ENCODE measurements at regions not wholly inside any gene's neighbourhood (a gene's known extent, or its start where the extent isn't known, plus 50 kb on each side); places are given as distances from the start of the nearest gene placed in this dataset.

DNA sequence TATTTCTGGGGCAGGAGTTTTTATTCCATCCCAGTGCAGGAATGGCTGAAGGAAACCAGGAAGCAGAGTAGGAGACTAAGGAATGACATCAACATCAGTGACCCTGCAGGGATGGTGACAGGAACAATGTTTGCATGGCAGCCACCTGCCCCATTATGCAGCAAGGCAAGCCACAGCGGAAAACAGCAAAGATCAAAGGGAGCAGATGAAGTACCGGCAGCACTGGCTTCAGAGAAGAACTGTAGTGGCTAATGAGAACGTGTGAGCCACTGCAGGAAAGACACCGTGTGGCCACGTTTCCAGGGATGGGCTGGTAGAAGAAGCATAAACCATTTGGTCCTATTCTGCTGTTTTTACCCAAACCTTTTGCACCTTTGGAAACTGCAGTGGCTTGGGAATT, 52.9 kb upstream of the TAB2 start:
- H3K4me1 ChIP-seq (ENCODE audit: insufficient read depth, low read length, severe bottlenecking), result no peaks in the 10 kb centered on the region

DNA sequence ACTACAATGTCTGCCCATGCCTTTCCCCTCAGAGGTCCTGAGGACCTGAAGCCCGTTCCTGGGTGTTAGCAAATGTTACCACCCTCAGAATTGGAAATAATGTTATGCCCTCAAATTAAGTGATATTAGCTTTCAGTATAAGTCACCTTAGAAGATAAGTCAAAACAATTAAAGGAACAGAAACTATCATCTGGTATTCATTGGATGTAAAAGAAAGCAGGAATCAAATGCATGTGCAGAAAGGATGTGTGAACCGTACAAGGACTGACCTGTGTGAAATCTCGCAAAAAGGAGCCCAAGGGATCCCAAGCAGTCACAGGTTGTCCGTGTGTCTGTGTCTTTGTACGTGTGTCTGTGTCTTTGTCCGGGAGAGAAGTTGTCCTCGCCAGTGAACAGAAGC, 51.6 kb upstream of the TAB2 start:
- H3K27me3 ChIP-seq (ENCODE audit: insufficient read depth, low read length), result peaks cover 5% of the 10 kb centered on the region; the same call in 1 of the 2 replicates
- H3K9ac ChIP-seq (ENCODE audit: low read length), result no peak overlapping the region
- H3K79me2 ChIP-seq (ENCODE audit: insufficient read depth, low read length), result no peaks in the 10 kb centered on the region
- no peaks in the 10 kb centered on the region for H3K4me1 ChIP-seq (ENCODE audit: insufficient read depth, low read length, severe bottlenecking)
- no peak overlapping the region for H3K4me2 ChIP-seq (ENCODE audit: low read length)
- H3K9me2 ChIP-seq (ENCODE audit: low read depth, low read length), result no peaks in the 10 kb centered on the region
- no peak overlapping the region for H2AFZ ChIP-seq (ENCODE audit: low read length)
- H3K9me3 ChIP-seq (ENCODE audit: low read length), result no peaks in the 10 kb centered on the region
- no peak overlapping the region for H3K27ac ChIP-seq (ENCODE audit: low read depth, low read length, poor library complexity, severe bottlenecking)
- H3K4me3 ChIP-seq (ENCODE audit: low read depth, low read length, poor library complexity, severe bottlenecking), result no peak overlapping the region
- no peaks in the 10 kb centered on the region for H3F3A ChIP-seq (ENCODE audit: insufficient read depth, low read length)
- no peaks in the 10 kb centered on the region for H4K20me1 ChIP-seq (ENCODE audit: insufficient read depth, low read length)
- TF ChIP-seq, protein P1, sequence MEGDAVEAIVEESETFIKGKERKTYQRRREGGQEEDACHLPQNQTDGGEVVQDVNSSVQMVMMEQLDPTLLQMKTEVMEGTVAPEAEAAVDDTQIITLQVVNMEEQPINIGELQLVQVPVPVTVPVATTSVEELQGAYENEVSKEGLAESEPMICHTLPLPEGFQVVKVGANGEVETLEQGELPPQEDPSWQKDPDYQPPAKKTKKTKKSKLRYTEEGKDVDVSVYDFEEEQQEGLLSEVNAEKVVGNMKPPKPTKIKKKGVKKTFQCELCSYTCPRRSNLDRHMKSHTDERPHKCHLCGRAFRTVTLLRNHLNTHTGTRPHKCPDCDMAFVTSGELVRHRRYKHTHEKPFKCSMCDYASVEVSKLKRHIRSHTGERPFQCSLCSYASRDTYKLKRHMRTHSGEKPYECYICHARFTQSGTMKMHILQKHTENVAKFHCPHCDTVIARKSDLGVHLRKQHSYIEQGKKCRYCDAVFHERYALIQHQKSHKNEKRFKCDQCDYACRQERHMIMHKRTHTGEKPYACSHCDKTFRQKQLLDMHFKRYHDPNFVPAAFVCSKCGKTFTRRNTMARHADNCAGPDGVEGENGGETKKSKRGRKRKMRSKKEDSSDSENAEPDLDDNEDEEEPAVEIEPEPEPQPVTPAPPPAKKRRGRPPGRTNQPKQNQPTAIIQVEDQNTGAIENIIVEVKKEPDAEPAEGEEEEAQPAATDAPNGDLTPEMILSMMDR (IDR thresholded peaks at IDR 0.05; ENCODE audit: low read length), result no peak
- no peak for TF ChIP-seq EZH2 (IDR thresholded peaks at IDR 0.05; ENCODE audit: borderline replicate concordance, low read length)
- no peaks in the 10 kb centered on the region for H3K36me3 ChIP-seq (ENCODE audit: insufficient read depth, low read length)

More for the DNA sequence above, 52.9 kb upstream of the TAB2 start:
- no peaks in the 10 kb centered on the region for H3K9me3 ChIP-seq (ENCODE audit: low read length)
- H2AFZ ChIP-seq (ENCODE audit: low read length), result no peak overlapping the region
- H3K27me3 ChIP-seq (ENCODE audit: insufficient read depth, low read length), result peaks cover 10% of the 10 kb centered on the region; the same call in 1 of the 2 replicates
- H3K9ac ChIP-seq (ENCODE audit: low read length), result no peak overlapping the region
- H3K4me2 ChIP-seq (ENCODE audit: low read length), result no peak overlapping the region
- H3F3A ChIP-seq (ENCODE audit: insufficient read depth, low read length), result no peaks in the 10 kb centered on the region
- no peaks in the 10 kb centered on the region for H3K79me2 ChIP-seq (ENCODE audit: insufficient read depth, low read length)
- H3K4me3 ChIP-seq (ENCODE audit: low read depth, low read length, poor library complexity, severe bottlenecking), result no peak overlapping the region
- H3K9me2 ChIP-seq (ENCODE audit: low read depth, low read length), result no peaks in the 10 kb centered on the region
- no peaks in the 10 kb centered on the region for H4K20me1 ChIP-seq (ENCODE audit: insufficient read depth, low read length)
- TF ChIP-seq, protein P1 (IDR thresholded peaks at IDR 0.05; ENCODE audit: low read length), result no peak
- no peak for TF ChIP-seq EZH2 (IDR thresholded peaks at IDR 0.05; ENCODE audit: borderline replicate concordance, low read length)
- no peak overlapping the region for H3K27ac ChIP-seq (ENCODE audit: low read depth, low read length, poor library complexity, severe bottlenecking)
- H3K36me3 ChIP-seq (ENCODE audit: insufficient read depth, low read length), result no peaks in the 10 kb centered on the region

DNA sequence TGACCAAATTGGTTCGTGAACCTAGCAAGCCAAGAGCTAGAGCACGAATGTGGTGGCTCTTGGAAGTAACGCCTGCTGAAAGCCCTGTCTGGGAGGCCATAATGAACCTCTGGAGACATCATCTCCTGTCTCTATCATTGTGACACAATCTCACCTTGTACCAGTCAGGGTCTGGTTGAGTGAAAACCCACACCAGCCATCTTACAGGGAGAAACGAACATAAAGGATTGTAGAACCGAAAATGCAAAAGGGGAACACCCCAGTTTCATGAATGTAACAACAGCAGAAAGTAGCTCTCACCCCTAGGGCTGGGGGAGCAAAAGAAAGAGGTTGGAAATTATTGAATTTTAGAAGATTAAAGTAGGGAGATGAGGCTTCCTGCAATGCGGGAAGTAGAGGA, 50.9 kb upstream of the TAB2 start:
- Histone ChIP-seq H3K4me2 (ENCODE audit: low read length) (no peak overlapping the region), H3K9ac (ENCODE audit: low read length) (no peak overlapping the region), H2AFZ (ENCODE audit: low read length) (no peak overlapping the region)

More for the DNA sequence above, 50.9 kb upstream of the TAB2 start:
- Histone ChIP-seq H3K36me3 (ENCODE audit: insufficient read depth, low read length) (no peaks in the 10 kb centered on the region), H3K27me3 (ENCODE audit: insufficient read depth, low read length) (peaks cover 5% of the 10 kb centered on the region; the same call in 1 of the 2 replicates), H3K9me3 (ENCODE audit: low read length) (no peaks in the 10 kb centered on the region), H3K9me2 (ENCODE audit: low read depth, low read length) (no peaks in the 10 kb centered on the region), H3K79me2 (ENCODE audit: insufficient read depth, low read length) (no peaks in the 10 kb centered on the region), H3F3A (ENCODE audit: insufficient read depth, low read length) (no peaks in the 10 kb centered on the region), H3K27ac (ENCODE audit: low read depth, low read length, poor library complexity, severe bottlenecking) (no peak overlapping the region), H4K20me1 (ENCODE audit: insufficient read depth, low read length) (no peaks in the 10 kb centered on the region), H3K4me1 (ENCODE audit: insufficient read depth, low read length, severe bottlenecking) (no peaks in the 10 kb centered on the region), H3K4me3 (ENCODE audit: low read depth, low read length, poor library complexity, severe bottlenecking) (no peak overlapping the region)
- no peak for TF ChIP-seq EZH2 (IDR thresholded peaks at IDR 0.05; ENCODE audit: borderline replicate concordance, low read length)
- TF ChIP-seq, protein P1 (IDR thresholded peaks at IDR 0.05; ENCODE audit: low read length), result no peak
